Loucy (cell line): ENCODE measurements at regions not wholly inside any gene's neighbourhood (a gene's known extent, or its start where the extent isn't known, plus 50 kb on each side); places are given as distances from the start of the nearest gene placed in this dataset.

Source experiments
- H2AFZ ChIP-seq: fragments of 200-600 bp; sonication (generic); 2 replicates; pipeline ENCODE4 v1.6.0; 2016; ENCODE audit warnings: antibody characterized with exemption, mild to moderate bottlenecking, low read length, moderate library complexity
- H3F3A ChIP-seq: fragments of 200-600 bp; 2 replicates; pipeline ENCODE4 v1.6.0; 2016; ENCODE audit warnings: antibody characterized with exemption, low read depth, mild to moderate bottlenecking
- H3K27me3 ChIP-seq: fragments of 200-600 bp; sonication (generic); 2 replicates; pipeline ENCODE4 v1.6.1; 2014; ENCODE audit warnings: low read length, mild to moderate bottlenecking; ENCODE audit not compliant: insufficient read depth, poor library complexity, severe bottlenecking
- H3K36me3 ChIP-seq: fragments of 200-600 bp; sonication (generic); 2 replicates; pipeline ENCODE4 v1.6.1; 2016; ENCODE audit warnings: low read length; ENCODE audit not compliant: insufficient read depth
- H3K4me1 ChIP-seq: fragments of 200-600 bp; sonication (generic); 2 replicates; pipeline ENCODE4 v1.5.1; 2014; ENCODE audit warnings: low read length, mild to moderate bottlenecking; ENCODE audit not compliant: insufficient read depth, poor library complexity, severe bottlenecking
- H3K4me2 ChIP-seq: fragments of 200-600 bp; sonication (generic); 2 replicates; pipeline ENCODE4 v1.6.0; 2014; ENCODE audit warnings: antibody characterized with exemption, low read length, low read depth, mild to moderate bottlenecking; ENCODE audit not compliant: poor library complexity, severe bottlenecking
- H3K4me3 ChIP-seq: fragments of 200-600 bp; sonication (generic); 2 replicates; pipeline ENCODE4 v1.5.1; 2014; ENCODE audit warnings: low read length, mild to moderate bottlenecking, mixed read lengths; ENCODE audit not compliant: poor library complexity, severe bottlenecking
- H3K79me2 ChIP-seq: fragments of 200-600 bp; sonication (generic); 2 replicates; pipeline ENCODE4 v1.6.1; 2014; ENCODE audit warnings: low read length; ENCODE audit not compliant: insufficient read depth
- H3K9ac ChIP-seq: fragments of 200-600 bp; sonication (generic); 2 replicates; pipeline ENCODE4 v1.6.0; 2014; ENCODE audit warnings: mild to moderate bottlenecking, low read depth, low read length, moderate library complexity; ENCODE audit not compliant: poor library complexity, severe bottlenecking
- H3K9me2 ChIP-seq: fragments of 200-600 bp; sonication (generic); replicated peaks from 2 replicates; pipeline ENCODE4 v1.6.1; 2016; ENCODE audit warnings: low read depth, low read length, mixed read lengths
- H3K9me3 ChIP-seq: fragments of 200-600 bp; sonication (generic); 2 replicates; pipeline ENCODE4 v1.6.1; 2014; ENCODE audit warnings: mild to moderate bottlenecking, antibody characterized with exemption, low read length, low read depth; ENCODE audit not compliant: insufficient read depth
- H4K20me1 ChIP-seq: fragments of 200-600 bp; sonication (generic); 2 replicates; pipeline ENCODE4 v1.6.0; 2014; ENCODE audit warnings: antibody characterized with exemption, low read length, mild to moderate bottlenecking; ENCODE audit not compliant: insufficient read depth, poor library complexity, severe bottlenecking
- EZH2phosphoT487 ChIP-seq: fragments of 200-600 bp; IDR thresholded peaks from 2 replicates; pipeline ENCODE4 v1.6.1; 2018; ENCODE audit warnings: antibody characterized with exemption, mild to moderate bottlenecking, moderate library complexity, borderline replicate concordance
- TF ChIP-seq, protein P1 (sequence below): fragments of 200-600 bp; sonication (generic); conservative IDR thresholded peaks from 2 replicates; pipeline ENCODE4 v1.5.1; 2014; ENCODE audit warnings: mild to moderate bottlenecking, antibody characterized with exemption, low read length

DNA sequence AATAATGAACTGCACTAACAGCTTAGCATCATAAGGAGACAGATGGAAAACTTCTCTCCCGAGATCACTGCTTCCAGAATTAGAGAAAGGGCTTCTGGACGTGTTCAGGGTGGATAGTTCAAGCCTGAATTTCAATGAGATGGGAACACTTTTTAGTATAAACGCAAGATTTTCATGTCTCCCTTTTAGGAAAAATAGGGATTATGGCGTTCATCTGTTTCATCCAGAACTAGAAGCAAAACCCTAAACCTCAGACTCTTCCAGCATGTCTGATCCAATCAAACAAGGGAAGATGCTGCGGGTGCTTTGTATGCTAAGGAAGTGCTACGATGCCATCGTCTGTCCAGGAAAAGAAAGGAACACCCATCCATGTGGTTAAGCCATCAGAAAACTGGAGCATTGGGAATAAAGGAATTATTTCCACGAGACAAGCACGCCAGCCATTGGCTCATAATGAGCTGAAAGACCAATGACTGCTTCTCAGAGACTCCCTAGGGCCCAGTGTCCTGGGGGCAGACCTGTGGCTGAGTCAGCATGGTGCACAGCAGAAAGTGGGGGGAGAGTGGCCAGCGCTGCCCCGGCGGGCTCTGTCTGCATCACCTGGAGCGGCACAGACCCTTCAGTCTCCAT, 65.9 kb upstream of the AFF3 start:
- no peaks in the 10 kb centered on the region for H3K27me3 ChIP-seq
- no peak overlapping the region for H3K4me2 ChIP-seq
- no peak overlapping the region for H3K4me3 ChIP-seq
- H3F3A ChIP-seq = no peaks in the 10 kb centered on the region
- H4K20me1 ChIP-seq = no peaks in the 10 kb centered on the region
- H3K4me1 ChIP-seq = peaks cover 8% of the 10 kb centered on the region
- H3K9me3 ChIP-seq = no peaks in the 10 kb centered on the region
- no peak for TF ChIP-seq EZH2phosphoT487
- TF ChIP-seq, protein P1, sequence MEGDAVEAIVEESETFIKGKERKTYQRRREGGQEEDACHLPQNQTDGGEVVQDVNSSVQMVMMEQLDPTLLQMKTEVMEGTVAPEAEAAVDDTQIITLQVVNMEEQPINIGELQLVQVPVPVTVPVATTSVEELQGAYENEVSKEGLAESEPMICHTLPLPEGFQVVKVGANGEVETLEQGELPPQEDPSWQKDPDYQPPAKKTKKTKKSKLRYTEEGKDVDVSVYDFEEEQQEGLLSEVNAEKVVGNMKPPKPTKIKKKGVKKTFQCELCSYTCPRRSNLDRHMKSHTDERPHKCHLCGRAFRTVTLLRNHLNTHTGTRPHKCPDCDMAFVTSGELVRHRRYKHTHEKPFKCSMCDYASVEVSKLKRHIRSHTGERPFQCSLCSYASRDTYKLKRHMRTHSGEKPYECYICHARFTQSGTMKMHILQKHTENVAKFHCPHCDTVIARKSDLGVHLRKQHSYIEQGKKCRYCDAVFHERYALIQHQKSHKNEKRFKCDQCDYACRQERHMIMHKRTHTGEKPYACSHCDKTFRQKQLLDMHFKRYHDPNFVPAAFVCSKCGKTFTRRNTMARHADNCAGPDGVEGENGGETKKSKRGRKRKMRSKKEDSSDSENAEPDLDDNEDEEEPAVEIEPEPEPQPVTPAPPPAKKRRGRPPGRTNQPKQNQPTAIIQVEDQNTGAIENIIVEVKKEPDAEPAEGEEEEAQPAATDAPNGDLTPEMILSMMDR = no peak
- H3K9ac ChIP-seq = no peak overlapping the region
- H3K79me2 ChIP-seq = no peaks in the 10 kb centered on the region
- H2AFZ ChIP-seq = no peak overlapping the region
- H3K36me3 ChIP-seq = no peaks in the 10 kb centered on the region
- H3K9me2 ChIP-seq = no peaks in the 10 kb centered on the region

DNA sequence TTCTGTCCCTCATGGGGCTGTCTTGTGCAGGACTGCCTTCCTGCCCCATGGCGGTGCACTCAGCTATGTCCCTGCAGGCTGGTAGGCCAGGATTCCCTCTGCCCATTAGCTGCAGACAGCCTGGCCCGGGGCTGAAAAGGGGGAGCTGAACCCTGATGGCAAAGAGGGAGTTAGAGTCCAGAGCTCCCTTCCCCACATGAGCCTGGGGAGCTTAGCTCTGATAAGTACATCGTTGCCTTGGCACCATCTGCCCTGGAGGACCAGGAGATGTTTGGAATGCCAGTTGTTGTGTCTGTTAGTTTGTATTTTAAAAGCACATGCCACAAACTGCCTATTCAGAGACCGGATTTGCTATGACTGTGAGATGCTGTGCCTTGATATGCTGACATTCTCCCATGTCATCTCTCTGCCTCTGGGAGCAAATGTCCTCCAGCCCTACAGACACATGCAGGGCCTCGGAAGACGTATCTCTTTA, 65.1 kb upstream of the AFF3 start:
- TF ChIP-seq, protein P1 = no peak
- TF ChIP-seq EZH2phosphoT487 = no peak
- no peaks in the 10 kb centered on the region for H3K79me2 ChIP-seq
- no peaks in the 10 kb centered on the region for H3K36me3 ChIP-seq
- no peaks in the 10 kb centered on the region for H3F3A ChIP-seq
- no peaks in the 10 kb centered on the region for H3K27me3 ChIP-seq
- H3K4me2 ChIP-seq = no peak overlapping the region
- no peak overlapping the region for H2AFZ ChIP-seq
- H4K20me1 ChIP-seq = no peaks in the 10 kb centered on the region
- peaks cover 7% of the 10 kb centered on the region for H3K4me1 ChIP-seq
- no peaks in the 10 kb centered on the region for H3K9me3 ChIP-seq
- H3K9ac ChIP-seq = no peak overlapping the region
- H3K4me3 ChIP-seq = no peak overlapping the region
- no peaks in the 10 kb centered on the region for H3K9me2 ChIP-seq

DNA sequence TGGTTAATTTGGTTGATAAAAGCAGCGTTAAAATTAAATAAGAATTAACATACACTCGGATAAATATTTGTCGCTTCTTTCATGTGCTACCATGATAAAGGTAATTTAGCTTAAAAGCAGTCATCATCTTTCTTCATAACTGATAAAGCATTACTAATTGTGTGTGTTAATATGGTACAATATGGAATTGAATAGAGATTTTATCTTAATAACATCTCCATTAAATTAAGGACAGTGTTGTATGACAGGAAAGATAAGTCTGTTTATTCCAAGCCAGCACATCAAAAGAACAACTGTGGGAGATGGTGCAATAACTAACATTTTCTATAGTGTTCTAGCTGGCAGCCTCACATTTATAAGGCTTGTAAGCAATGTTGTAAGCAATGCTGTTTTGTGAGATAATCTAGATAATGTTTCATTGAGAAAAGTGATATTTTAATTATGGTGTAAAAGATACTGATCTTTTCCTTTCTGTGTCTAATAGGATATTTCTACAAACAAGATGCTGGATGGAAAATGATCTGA, 64.4 kb upstream of the AFF3 start:
- Histone ChIP-seq H3K9ac (no peak overlapping the region), H3K4me1 (peaks cover 13% of the 10 kb centered on the region), H3K79me2 (no peaks in the 10 kb centered on the region), H3K4me2 (no peak overlapping the region), H3K36me3 (no peaks in the 10 kb centered on the region), H3K9me2 (no peaks in the 10 kb centered on the region), H3K9me3 (no peaks in the 10 kb centered on the region), H4K20me1 (no peaks in the 10 kb centered on the region), H3K27me3 (no peaks in the 10 kb centered on the region), H2AFZ (no peak overlapping the region), H3F3A (no peaks in the 10 kb centered on the region), H3K4me3 (no peak overlapping the region)
- TF ChIP-seq, protein P1 = no peak
- no peak for TF ChIP-seq EZH2phosphoT487
